ENCODE measurements at regions not wholly inside any gene's neighbourhood (a gene's known extent, or its start where the extent isn't known, plus 50 kb on each side); places are given as distances from the start of the nearest gene placed in this dataset.

- Mint-ChIP-seq H3K4me1 (ENCODE audit: low read depth) (no peaks in the 10 kb centered on the region), H3K9me3 (ENCODE audit: low read depth) (no peaks in the 10 kb centered on the region), H3K27me3 (ENCODE audit: low read depth) (peaks cover 5% of the 10 kb centered on the region), H3K27ac (ENCODE audit: unreplicated experiment) (no peak overlapping the region), H3K4me3 (ENCODE audit: unreplicated experiment) (no peak overlapping the region), H3K36me3 (ENCODE audit: low read depth) (no peaks in the 10 kb centered on the region)
- DNase-seq (ENCODE audit: low spot score), result no peak
- TF ChIP-seq CTCF (IDR thresholded peaks at IDR 0.05), result no peak
Measured at GRCh38 chr5:50990296-50990924, 324.0 kb downstream of the PARP8 start.

GRCh38 chr5:50995285-50995942, 329.0 kb downstream of the PARP8 start:
- no peak for TF ChIP-seq CTCF (IDR thresholded peaks at IDR 0.05)
- no peaks in the 10 kb centered on the region for H3K36me3 Mint-ChIP-seq (ENCODE audit: low read depth)
- no peaks in the 10 kb centered on the region for H3K9me3 Mint-ChIP-seq (ENCODE audit: low read depth)
- DNase-seq (ENCODE audit: low spot score), result no peak
- H3K27ac Mint-ChIP-seq (ENCODE audit: unreplicated experiment), result no peak overlapping the region
- H3K27me3 Mint-ChIP-seq (ENCODE audit: low read depth), result peaks cover 3% of the 10 kb centered on the region
- no peaks in the 10 kb centered on the region for H3K4me1 Mint-ChIP-seq (ENCODE audit: low read depth)
- H3K4me3 Mint-ChIP-seq (ENCODE audit: unreplicated experiment), result no peak overlapping the region

- Mint-ChIP-seq H3K36me3 (ENCODE audit: low read depth) (no peaks in the 10 kb centered on the region), H3K27ac (ENCODE audit: unreplicated experiment) (no peak overlapping the region), H3K27me3 (ENCODE audit: low read depth) (peaks cover 12% of the 10 kb centered on the region), H3K9me3 (ENCODE audit: low read depth) (no peaks in the 10 kb centered on the region), H3K4me3 (ENCODE audit: unreplicated experiment) (no peak overlapping the region), H3K4me1 (ENCODE audit: low read depth) (no peaks in the 10 kb centered on the region)
- no peak for TF ChIP-seq CTCF (IDR thresholded peaks at IDR 0.05)
- no peak for DNase-seq (ENCODE audit: low spot score)
Measured at GRCh38 chr5:51001227-51001923, 334.9 kb downstream of the PARP8 start.

GRCh38 chr5:51002368-51002767, 335.9 kb downstream of the PARP8 start:
- DNase-seq (ENCODE audit: low spot score), result no peak
- no peak for TF ChIP-seq CTCF (IDR thresholded peaks at IDR 0.05)
- H3K36me3 Mint-ChIP-seq (ENCODE audit: low read depth), result no peaks in the 10 kb centered on the region
- H3K4me1 Mint-ChIP-seq (ENCODE audit: low read depth), result no peaks in the 10 kb centered on the region
- peaks cover 16% of the 10 kb centered on the region for H3K27me3 Mint-ChIP-seq (ENCODE audit: low read depth)
- no peak overlapping the region for H3K4me3 Mint-ChIP-seq (ENCODE audit: unreplicated experiment)
- no peaks in the 10 kb centered on the region for H3K9me3 Mint-ChIP-seq (ENCODE audit: low read depth)
- H3K27ac Mint-ChIP-seq (ENCODE audit: unreplicated experiment), result no peak overlapping the region

GRCh38 chr5:51013036-51013435, 346.6 kb downstream of the PARP8 start:
- Mint-ChIP-seq H3K4me1 (ENCODE audit: low read depth) (no peaks in the 10 kb centered on the region), H3K36me3 (ENCODE audit: low read depth) (no peaks in the 10 kb centered on the region), H3K4me3 (ENCODE audit: unreplicated experiment) (no peak overlapping the region), H3K27ac (ENCODE audit: unreplicated experiment) (no peak overlapping the region), H3K9me3 (ENCODE audit: low read depth) (no peaks in the 10 kb centered on the region), H3K27me3 (ENCODE audit: low read depth) (peaks cover 2% of the 10 kb centered on the region)
- no peak for TF ChIP-seq CTCF (IDR thresholded peaks at IDR 0.05)
- no peak for DNase-seq (ENCODE audit: low spot score)
